Kidney (tissue), 13 donors: ENCODE measurements at regions not wholly inside any gene's neighbourhood (a gene's known extent, or its start where the extent isn't known, plus 50 kb on each side); places are given as distances from the start of the nearest gene placed in this dataset.

ENCODE experiments used
- DNase-seq, 5 donors: peaks; one replicate each; pipeline ENCODE4 v3.0.0-alpha.2; 2013 to 2020
- FAIRE-seq: peaks from 2 replicates; lab custom pipeline; 2012; peaks lifted over from hg19 to GRCh38; lab: Jason Lieb, UNC
- H3K27ac ChIP-seq, 2 donors: one replicate each; pipeline ENCODE4 v1.7.0; 2013; ENCODE audit warnings: low read depth in 2 of 2, low read length in 2 of 2, inconsistent platforms in 1 of 2
- H3K27me3 ChIP-seq: one replicate; pipeline ENCODE4 v1.7.1; 2013; ENCODE audit warnings: low read length, inconsistent platforms; ENCODE audit not compliant: control insufficient read depth, insufficient read depth
- H3K36me3 ChIP-seq, 3 donors: one replicate each; pipeline versions ENCODE4 v1.7.0 to v1.7.1; 2013; ENCODE audit warnings: low read length in 3 of 3, control low read depth in 1 of 3, inconsistent platforms in 1 of 3; ENCODE audit not compliant: insufficient read depth in 3 of 3, control insufficient read depth in 2 of 3
- H3K4me1 ChIP-seq, 3 donors: one replicate each; pipeline versions ENCODE4 v1.7.0 to v1.7.1; 2013; ENCODE audit warnings: low read length in 3 of 3, inconsistent platforms in 1 of 3, low read depth in 1 of 3; ENCODE audit not compliant: control insufficient read depth in 2 of 3, insufficient read depth in 2 of 3
- H3K4me3 ChIP-seq, 3 donors: one replicate each; pipeline versions ENCODE4 v1.7.0 to v1.8.1; 2013; ENCODE audit warnings: low read length in 3 of 3, control low read depth in 1 of 3, inconsistent platforms in 1 of 3
- H3K9ac ChIP-seq, 3 donors: one replicate each; pipeline versions ENCODE4 v1.7.0 to v1.7.1; 2013; ENCODE audit warnings: low read length in 3 of 3, control low read depth in 1 of 3, inconsistent platforms in 1 of 3
- H3K9me3 ChIP-seq, 3 donors: one replicate each; pipeline versions ENCODE4 v1.7.0 to v1.7.1; 2013; ENCODE audit warnings: low read length in 3 of 3, control low read depth in 1 of 3, inconsistent platforms in 1 of 3; ENCODE audit not compliant: control insufficient read depth in 2 of 3, insufficient read depth in 1 of 3
- intact Hi-C: fragments of 100-400 bp; cut with DNase I; formaldehyde crosslinking; loops from one replicate; pipeline ENCODE4 v1.11.1; 2022
- TF ChIP-seq, protein P1 (sequence below): IDR thresholded peaks from 3 replicates; pipeline ENCODE4 v1.5.1; 2012; ENCODE audit warnings: mild to moderate bottlenecking, moderate library complexity, borderline replicate concordance; ENCODE audit not compliant: insufficient read depth; ENCODE audit errors: extremely low read depth
- donor health status: control.
- donor health status: control.
- donor health status: control.
- donor health status: control.
- donor health status: control.
- donor health status: DM: yes; HTN: yes; CAD: no.
- donor health status: Normal renal cell carcinoma (clear cell type).

DNA sequence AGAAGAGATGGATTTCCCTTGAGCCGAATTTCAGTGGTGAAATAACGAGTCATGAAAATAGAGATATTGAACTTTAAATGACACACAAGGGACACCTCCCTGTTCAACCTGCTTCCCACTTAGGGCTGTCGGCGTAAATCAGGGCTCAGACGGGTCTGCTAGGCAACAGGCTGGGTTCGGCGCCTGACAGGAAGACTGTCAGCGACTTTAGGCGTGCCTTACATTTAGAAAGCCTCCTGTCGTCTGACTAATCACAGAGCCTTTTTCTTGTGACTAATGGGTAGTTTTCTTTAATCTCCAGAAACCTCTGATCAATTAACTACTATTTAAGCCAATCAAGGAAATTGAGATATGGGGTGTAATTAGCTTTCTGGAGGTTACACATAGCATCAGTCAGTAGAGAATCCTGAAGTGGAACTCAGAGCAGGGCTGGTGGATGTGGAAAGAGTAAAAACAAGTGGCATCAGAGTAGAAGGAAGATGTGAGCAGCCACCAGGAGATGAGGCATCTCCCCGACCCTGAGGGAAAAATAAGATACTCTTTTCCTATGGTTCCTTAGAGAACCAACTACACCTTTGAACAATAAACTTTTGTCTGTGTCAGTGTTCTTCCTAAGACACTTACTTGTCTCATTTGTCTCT lies 86.2 kb upstream of the HS3ST1 start:
- FAIRE-seq: no peak
- intact Hi-C loops: no loop called here

DNA sequence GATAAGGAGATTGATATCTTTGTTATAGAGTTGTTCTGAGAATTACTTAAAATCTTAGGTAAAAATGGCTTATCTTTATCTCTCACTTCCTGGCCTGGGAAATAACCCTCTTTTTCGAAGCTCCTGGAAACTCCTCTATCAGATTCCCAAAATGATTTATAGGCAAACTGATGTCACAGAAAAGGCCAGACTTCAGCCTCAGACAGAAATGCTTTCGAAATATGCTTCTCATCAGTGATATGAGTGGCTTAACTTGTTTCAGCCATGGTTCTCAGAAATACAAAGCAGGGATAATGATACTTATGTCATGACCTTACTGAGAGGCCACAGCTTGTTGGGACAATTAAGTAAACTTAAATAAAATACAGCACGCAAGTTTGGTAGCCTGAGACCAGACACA lies 85.3 kb upstream of the HS3ST1 start:
- Histone ChIP-seq H3K27me3 (no peaks in the 10 kb centered on the region), H3K9ac (no peak overlapping the region), H3K4me1 (no peaks in the 10 kb centered on the region), H3K4me3 (no peak overlapping the region), H3K9me3 (no peaks in the 10 kb centered on the region), H3K27ac (no peak overlapping the region), H3K36me3 (no peaks in the 10 kb centered on the region)
- TF ChIP-seq, protein P1, sequence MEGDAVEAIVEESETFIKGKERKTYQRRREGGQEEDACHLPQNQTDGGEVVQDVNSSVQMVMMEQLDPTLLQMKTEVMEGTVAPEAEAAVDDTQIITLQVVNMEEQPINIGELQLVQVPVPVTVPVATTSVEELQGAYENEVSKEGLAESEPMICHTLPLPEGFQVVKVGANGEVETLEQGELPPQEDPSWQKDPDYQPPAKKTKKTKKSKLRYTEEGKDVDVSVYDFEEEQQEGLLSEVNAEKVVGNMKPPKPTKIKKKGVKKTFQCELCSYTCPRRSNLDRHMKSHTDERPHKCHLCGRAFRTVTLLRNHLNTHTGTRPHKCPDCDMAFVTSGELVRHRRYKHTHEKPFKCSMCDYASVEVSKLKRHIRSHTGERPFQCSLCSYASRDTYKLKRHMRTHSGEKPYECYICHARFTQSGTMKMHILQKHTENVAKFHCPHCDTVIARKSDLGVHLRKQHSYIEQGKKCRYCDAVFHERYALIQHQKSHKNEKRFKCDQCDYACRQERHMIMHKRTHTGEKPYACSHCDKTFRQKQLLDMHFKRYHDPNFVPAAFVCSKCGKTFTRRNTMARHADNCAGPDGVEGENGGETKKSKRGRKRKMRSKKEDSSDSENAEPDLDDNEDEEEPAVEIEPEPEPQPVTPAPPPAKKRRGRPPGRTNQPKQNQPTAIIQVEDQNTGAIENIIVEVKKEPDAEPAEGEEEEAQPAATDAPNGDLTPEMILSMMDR: no peak
- FAIRE-seq (no peak), DNase-seq (peak in 2 of 5 donors; percentile 16 to 25)
- intact Hi-C loops: no loop called here

More for the DNA sequence above, 86.2 kb upstream of the HS3ST1 start:
- Histone ChIP-seq H3K27ac (no peak overlapping the region), H3K27me3 (no peaks in the 10 kb centered on the region), H3K4me1 (no peaks in the 10 kb centered on the region), H3K9ac (no peak overlapping the region), H3K36me3 (no peaks in the 10 kb centered on the region), H3K9me3 (no peaks in the 10 kb centered on the region), H3K4me3 (no peak overlapping the region)
- TF ChIP-seq, protein P1: no peak
- peak in 1 of 5 donors; percentile 11 for DNase-seq

DNA sequence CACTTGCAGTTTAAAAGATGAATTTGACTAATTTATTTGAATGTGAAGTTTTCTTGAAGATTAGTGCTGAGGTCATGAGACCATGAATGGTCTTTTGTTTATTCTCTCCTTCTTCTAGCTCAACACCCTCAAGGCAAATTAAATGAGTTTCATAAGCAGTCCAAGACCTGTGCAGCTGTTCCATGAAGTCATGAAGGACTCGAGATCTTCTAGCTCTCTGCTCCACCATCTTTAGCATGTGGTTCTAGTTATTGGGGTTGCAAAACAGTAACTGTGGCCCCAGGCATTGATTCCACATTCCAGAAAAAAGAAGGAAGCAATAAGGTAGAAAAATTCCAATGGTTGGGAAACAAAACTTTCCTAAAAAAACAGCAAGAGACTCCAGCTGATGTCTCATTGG lies 84.2 kb upstream of the HS3ST1 start:
- no peak for DNase-seq
- TF ChIP-seq, protein P1: no peak
- no peaks in the 10 kb centered on the region for H3K9me3 ChIP-seq
- no peaks in the 10 kb centered on the region for H3K27me3 ChIP-seq
- no peaks in the 10 kb centered on the region for H3K36me3 ChIP-seq
- intact Hi-C loops: no loop called here
- H3K4me3 ChIP-seq: no peak overlapping the region
- no peak for FAIRE-seq
- no peak overlapping the region for H3K9ac ChIP-seq
- H3K4me1 ChIP-seq: no peaks in the 10 kb centered on the region
- no peak overlapping the region for H3K27ac ChIP-seq

DNA sequence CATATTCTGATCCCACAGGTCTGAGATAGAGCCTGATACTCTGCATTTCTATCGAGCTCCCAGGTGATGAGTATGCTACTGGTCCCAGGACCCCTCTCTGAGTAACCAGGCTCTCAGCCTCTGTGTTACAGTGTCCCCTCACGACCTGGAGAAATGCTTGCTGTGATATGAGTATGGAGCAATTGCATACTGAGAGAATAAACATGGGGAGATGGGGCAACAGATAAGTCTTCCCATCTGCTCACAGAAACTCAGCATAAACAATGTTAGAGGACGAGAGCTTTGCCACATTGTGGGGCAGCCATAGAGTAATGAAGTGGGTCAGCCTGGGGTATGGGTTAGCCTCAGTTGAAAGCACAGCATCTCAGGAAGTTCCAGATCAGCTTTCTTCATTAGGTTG lies 82.6 kb upstream of the HS3ST1 start:
- Histone ChIP-seq H3K27me3 (no peaks in the 10 kb centered on the region), H3K9me3 (no peaks in the 10 kb centered on the region), H3K4me1 (no peaks in the 10 kb centered on the region), H3K9ac (no peak overlapping the region), H3K36me3 (no peaks in the 10 kb centered on the region), H3K4me3 (no peak overlapping the region), H3K27ac (no peak overlapping the region)
- intact Hi-C loops: no loop called here
- FAIRE-seq: no peak
- no peak for DNase-seq
- TF ChIP-seq, protein P1: no peak
